Activated CD4-positive, alpha-beta T cell treated with anti-CD3 and anti-CD28 coated beads, Interleukin-2, Interleukin-4, amounts not matched to agents 100 ng/mL and 50 ng/mL, durations not matched to agents 16 hours and 8 hours (primary cell): ENCODE measurements at regions not wholly inside any gene's neighbourhood (a gene's known extent, or its start where the extent isn't known, plus 50 kb on each side); places are given as distances from the start of the nearest gene placed in this dataset.
A peak's percentile ranks its signal among the peaks of the same experiment; 100 is the strongest.

Experiments
- DNase-seq: peaks from one replicate; pipeline ENCODE4 v3.0.0-alpha.2; 2020; ENCODE audit warnings: low spot score

DNA sequence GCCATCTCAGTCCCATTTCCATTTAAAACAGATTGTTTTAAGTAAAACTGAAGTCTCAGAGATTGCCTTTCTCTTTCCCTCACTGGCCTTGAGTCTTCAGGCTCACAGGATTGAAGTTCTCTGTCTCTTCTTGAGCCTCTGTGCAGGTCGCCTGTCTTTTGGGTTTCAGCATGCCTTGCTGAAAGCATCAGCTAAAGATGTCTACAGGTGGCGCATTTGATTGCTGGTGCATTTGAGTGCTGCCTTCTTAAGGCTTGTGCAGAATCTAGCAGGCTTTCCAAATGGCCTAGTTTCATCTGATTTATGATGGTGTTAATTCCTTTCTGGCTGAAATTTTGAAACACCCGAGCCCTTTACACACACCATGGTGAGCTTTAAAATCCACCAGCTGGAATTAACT lies 1062.2 kb upstream of the FBXO33 start:
- no peak for DNase-seq

DNA sequence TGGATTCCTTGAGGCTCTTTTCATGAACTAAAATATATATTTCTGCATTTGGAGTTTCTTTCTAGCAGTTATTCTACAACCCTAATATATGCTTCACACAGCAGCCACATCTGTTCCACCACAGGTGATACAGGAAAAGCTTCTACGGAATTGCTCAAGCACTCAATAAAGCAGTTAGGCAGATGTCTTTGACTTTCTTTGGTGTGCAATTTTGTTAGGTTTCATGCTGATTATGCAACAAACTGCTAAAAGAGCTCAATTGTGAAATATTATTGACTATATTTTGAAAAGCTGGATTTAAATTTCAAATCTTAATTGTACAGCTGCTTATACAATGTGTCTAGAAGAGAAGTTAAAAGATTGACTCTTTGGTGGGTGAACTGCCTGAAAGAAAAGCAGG lies 1055.6 kb upstream of the FBXO33 start:
- no peak for DNase-seq

DNA sequence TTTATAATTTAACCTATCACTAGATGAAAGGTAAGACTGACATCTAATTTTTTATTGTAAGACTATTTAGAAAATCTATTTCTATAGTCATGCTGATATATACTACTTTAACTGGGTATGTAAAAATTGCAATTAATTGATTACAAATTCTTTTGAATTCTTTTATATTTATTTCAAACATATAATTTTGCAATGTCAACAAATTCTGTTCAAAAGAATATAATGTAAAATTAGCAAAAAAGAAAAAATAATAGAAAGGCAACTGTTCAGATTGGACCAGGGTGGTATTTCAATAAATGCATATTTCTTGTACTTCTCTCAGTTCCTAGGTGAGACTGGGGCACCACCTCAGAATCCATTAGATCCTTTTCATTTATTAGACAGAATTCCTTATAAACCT lies 1053.5 kb upstream of the FBXO33 start:
- DNase-seq, result no peak

DNA sequence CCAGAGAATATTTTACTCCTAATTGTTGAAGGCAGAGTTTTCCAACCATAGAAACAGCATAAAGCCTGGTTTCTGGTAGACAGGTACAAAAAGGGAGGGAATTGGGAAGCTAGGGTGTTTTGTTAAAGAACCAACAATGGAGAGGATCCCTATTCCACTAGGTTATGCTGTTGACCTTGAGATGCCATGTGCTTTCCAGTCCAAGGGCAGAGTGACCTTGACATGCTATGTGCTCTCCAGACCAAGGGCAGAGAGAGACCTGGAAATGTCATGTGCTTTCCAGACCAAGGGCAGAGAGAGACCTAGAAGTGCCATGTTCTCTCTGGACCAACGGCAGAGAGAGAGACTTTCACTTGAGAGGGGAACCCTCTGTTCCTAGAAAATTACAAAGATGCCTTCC lies 1043.8 kb upstream of the FBXO33 start:
- no peak for DNase-seq

DNA sequence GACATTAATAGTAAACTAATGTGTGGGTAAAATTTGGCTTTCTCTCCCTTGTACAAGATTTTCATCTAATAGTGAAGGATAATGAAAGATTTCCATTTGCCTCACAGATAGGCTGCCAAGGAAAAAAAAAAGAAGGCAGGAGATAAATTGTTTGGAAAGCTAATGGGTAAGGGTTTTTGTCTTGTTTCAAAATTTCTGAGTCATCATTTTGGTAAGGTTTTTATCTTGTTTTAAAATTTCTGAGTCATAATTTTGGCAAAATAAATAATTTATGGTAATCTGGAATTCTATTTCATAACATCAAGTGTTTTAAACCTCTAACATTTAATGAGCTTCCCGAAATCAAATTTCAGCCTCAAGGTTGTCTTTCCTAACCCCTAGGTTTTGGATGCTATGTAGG lies 1035.7 kb upstream of the FBXO33 start:
- DNase-seq, result no peak

DNA sequence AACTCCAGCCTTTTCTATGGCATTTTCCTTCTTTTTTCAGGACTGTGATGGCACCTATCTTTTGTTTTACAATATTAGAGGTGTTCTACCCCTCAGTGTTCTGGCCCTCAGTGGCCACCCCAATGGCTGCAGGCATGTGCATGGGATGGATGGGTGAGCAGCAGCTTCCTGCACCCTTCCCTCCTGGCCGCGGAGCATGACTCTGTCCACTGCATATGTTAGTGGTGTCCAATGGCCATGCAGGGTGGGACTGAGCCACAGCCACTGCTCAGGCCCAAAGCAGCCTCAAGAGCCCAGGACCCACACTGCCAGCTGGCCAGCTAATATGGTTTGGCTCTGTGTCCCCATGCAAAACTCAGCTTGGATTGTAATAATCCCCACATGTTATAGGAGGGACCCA lies 1032.3 kb upstream of the FBXO33 start:
- no peak for DNase-seq

DNA sequence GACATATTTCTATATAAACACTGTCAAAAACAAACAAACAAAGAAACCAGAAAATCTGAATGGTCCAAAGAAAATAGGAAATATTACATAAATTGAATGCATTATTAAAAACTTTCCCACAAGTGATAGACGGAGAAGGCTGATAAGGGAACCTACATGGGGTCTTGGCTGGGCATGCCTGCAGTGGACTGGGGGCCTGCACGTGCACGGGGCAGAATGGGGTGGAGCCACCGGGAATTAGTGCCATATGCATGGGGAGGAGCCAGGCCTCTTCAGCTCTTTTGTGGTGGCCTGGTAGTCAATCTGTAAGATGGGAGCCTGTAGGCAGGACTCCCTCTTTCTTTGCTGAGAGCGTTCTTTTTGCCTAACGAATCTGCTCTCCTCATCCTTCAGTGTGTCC lies 1031.7 kb upstream of the FBXO33 start:
- no peak for DNase-seq

DNA sequence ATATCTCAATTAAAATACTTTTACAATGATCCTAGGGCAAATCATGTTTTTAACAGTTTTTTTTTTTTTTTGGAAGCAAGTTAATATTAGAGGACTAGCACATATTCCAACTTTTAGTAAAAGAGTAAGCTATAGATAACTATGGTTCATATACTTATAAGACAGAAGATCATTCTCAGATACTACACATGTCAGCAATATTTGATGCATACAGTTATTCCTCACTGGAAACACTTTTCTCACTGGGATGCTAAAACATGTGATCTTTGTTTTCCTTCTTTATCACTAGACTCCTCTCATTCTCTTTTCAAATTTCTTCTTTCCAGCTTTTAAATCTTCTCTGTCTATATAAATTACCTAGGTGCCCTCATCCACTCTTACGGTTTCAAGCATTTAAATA lies 1020.4 kb upstream of the FBXO33 start:
- DNase-seq, result no peak

DNA sequence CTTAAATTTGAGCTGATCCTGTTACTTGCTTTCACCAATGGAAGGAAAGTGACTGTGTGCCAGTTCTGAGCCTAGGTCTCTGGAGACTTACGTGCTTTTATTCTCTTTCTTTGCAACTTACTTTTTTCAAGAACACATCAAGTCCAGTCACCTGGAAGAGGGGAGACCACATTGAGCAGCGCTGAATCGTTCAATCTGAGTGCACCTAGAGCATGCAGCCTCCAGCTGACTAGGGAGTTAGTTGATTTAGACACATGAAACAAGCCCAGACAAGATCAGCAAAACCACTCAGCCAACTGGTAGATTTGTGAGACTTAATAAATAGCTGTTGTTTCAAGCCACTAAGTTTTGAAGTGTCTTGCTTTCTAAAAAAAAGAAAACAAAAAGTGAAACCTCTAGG lies 1014.8 kb upstream of the FBXO33 start:
- DNase-seq, result no peak

DNA sequence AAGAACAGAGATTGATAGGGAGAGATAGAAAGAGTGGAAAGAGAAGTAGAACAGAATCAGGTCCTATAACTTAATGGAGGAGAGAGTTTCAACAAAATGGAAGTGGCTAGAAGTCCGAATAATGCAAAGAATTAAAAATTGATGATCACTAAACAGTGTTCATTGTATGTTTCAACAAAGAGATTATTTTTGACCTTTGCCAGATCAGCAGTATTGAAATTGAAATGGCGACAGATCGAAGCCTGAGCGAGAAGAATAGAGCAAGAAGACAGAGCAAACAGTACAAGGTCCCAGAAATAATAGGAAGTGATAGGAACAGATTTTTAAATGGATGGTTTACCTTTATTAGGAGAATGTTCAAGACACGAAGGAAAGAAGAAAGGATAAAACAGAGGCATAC lies 1012.8 kb upstream of the FBXO33 start:
- no peak for DNase-seq

DNA sequence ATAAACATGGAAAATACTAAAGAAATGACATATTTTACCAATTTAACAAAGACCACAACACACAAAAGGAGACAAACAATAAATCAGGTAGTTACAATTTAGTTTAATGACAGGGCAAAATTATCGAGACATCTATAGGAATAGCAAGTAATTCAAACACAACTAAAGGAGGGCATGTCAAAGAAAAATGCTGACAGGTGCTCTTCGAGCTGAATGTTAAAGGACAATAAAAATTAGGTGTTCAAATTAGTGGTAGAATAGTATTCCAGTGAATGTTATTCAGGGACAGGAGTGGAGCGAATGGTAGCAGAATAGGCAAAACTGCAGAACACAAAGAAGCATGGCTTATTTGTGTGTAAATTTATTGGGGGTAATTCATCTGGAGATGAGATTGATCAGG lies 1004.3 kb upstream of the FBXO33 start:
- no peak for DNase-seq

DNA sequence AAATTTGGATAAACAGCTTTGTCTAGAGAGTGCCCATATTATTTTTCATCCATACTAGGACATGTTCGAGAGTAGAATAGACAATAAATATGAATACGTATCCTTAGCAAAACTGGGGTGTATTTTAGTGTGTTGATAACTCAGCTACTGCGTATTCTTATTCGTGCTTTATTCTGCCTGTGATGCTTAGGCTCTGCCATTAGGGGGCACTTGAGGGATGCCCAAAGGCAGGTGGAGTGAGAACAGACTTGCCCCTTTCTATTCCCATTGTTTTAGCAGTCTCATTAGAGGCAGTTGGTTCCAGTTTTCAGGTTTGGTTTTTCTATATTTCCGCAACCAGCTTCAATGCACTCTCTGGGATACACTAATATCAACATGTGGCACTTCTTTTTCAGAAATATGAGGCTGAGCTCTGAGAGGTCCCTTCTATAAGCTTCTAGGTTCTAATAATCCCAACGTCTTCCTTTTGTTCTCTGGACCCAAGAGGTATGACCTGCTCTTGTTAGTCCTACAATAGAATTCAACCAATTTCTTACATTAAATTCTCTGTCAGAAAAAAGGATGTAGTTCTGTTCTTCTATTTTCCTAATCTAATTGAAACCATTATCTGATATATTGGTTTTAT lies 985.7 kb upstream of the FBXO33 start:
- DNase-seq, result peak; percentile 37

DNA sequence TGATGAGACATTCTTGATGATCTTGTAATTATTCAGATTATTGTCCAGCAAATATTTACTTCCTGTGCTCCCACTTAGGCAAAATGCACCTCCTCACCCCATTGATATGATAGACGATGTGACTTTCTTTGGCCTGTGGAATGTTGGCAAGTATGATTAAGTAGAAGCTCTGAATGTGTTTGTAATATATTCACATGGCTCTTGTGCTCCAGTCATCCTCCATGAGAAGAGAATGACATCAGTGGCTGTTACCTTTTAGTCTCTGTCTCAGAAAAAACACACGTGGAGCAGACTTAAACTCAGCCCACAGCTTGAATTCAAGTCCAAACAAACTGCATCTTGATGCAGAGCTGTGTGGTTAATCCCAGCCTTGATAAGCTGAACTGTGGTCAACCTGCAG lies 984.3 kb upstream of the FBXO33 start:
- no peak for DNase-seq

DNA sequence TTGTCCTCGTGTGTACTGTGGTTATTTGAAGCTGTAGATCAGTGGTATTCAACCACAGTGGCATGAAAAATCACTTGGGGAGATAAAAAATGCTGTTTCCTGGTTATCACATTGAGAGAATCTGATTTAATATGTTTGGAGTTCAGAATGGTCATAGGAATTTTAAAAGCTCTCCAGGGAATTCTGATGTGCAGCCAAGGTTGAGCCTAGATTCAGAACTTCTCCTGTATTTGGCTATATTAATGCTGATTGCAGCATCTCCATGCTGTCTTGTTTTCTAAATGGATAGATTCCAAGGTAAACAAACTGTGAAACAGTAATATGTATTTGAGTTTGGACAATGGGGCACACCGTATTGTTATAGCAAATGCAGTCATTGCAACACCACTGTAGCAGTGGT lies 982.2 kb upstream of the FBXO33 start:
- no peak for DNase-seq

DNA sequence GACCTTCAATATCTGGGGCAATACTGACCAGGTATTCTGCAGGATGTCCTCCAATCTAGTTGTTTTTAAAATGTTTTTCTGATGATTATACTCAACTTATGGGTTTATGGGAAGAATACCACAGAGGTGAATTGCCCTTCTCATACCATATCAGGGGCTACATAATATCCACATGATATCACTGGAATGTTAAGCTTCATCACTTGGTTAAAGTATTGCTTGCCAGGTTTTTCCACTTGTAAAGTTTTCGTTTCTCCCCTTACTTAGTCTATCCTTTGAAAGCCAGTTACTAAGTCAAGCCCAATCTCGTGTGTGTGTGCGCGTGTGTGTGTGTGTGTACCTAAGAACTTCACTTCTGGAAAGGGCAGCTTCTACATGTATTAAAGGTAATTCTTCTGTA lies 980.9 kb upstream of the FBXO33 start:
- DNase-seq, result no peak

DNA sequence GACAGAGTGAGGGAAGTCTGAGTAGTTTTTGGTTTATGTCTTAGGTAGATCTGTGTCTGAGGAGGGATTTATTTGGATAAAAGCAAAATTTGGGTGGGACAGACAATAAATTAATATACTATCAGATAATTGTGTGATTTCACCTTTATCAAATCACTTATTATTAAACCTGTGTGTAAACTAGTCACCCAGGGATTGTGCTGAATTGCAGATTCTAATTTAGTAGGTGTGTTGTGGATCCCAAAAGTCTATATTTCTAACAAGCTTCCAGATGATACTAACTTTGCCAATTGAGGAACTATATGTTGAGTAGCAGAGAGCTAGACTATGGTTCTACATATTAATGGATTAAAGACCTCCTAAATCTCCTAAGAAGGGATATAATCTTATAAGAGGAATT lies 978.5 kb upstream of the FBXO33 start:
- no peak for DNase-seq

DNA sequence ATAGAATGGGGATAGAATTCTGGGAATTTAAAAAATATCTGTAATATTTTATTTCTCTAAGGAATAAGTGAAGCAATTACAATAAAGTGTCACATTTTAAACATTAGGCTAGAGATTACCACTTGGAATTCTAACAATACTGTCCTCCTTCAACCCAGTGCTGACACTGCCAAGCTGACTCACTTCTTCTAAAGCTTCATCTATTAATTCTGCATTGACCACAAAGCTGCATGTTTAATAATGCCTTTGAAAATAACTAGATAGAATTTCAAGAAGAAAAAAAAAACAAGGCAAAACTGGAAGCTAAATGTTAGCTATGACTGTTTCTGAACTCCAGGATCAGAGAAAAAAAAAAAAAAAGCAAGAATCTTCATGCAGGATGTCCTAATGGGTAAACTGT lies 970.7 kb upstream of the FBXO33 start:
- DNase-seq, result no peak

DNA sequence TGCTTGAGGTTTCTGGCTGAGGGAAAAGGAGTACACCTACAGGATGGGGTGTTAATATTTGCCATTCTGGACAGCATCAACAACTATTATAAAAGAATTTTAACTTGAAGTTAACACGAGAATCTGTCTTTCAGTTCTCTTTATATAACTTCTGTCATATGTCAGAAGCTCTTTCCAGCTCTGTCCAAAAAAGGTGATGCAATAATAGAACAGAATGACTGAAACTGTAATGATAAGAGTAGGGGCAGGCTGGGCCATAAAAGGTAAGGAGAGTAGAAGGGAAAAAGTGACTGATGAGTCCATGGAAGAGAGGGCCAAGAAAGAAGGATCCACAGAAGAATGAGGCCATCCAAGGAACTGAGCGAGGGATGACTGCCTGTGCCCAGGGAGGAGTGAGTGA lies 966.7 kb upstream of the FBXO33 start:
- no peak for DNase-seq

DNA sequence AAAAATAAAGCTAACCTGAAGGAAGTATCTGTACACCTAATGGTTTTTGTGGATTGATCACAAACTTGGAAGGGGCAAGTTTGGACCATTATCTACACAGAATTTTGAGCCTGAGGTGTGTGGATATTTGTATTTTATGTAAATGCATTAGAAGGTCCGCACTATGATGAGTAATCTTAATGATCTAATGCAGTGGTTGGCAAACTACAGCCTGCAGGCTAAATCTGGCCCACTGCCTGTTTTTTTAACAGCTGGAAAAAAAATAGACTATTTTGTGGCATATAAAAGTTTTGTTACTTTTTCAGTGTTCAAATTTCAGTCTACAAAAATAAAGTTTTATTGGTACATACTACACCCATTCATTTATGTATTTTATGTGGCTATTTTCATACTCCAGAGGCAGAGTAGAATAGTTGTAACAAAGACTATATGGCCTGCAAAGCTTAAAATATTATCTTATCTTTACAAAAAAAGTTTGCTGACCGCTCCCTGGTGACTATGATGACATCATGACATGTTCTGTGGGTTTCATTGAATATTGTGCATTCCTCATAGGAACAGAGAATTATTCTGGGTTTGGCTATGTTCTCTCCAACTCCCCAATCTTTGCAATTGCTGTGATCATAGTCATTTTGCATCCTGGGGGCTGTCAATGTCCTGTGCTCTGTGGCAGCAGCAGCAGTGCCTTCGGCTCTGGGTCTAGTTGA lies 962.6 kb upstream of the FBXO33 start:
- no peak for DNase-seq

DNA sequence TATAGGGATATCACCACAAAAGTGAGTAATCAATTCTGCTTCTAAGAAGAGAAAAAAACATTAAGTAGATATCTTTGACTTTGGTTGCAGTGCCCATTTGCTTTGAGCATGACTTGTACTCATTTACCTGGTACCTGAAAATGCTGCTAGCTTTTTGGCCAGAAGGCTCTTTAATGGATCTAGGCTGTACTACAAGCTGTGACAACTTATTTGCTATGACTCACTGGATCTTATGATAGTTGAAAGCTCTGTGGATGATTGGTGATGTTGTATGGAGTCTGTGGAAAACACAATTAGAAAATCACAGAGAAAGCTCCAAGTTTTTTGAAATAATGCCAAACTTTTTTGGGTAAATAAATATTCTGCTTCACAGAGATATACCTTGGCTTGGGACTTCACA lies 960.9 kb upstream of the FBXO33 start:
- no peak for DNase-seq

DNA sequence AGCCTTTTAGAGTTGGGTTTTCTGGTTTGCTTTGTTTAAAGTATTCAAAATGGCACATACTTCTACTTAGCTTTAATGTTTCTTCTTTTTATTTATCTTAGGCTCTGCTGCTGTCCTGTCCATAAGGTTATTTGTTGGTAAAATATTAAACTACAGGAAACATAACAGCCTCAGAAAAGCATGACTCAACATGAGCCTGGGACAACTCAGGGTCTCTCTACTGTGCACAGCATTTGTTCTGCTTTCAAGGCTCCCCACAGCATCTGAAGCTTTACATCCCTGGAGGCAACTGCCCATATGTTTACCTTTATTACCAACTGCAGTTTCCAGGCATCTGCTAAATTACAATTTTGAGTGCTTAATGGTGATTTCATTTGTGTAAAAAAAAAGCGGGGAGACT lies 954.2 kb upstream of the FBXO33 start:
- DNase-seq, result no peak

DNA sequence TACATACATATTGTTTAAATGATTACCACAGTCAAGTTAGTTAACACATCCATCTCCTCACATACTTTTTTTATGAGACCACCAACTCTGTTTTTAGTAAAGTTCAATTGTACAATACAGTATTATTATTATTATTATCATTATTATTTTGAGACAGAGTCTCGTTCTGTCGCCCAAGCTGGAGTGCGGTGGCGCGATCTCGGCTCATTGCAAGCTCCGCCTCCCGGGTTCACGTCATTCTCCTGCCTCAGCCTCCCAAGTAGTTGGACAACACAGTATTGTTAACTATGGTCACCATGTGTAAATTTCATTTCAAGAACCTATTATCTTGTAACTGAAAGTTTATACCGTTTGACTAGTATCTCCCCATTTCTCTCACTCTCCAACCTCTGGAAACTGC lies 942.0 kb upstream of the FBXO33 start:
- no peak for DNase-seq

DNA sequence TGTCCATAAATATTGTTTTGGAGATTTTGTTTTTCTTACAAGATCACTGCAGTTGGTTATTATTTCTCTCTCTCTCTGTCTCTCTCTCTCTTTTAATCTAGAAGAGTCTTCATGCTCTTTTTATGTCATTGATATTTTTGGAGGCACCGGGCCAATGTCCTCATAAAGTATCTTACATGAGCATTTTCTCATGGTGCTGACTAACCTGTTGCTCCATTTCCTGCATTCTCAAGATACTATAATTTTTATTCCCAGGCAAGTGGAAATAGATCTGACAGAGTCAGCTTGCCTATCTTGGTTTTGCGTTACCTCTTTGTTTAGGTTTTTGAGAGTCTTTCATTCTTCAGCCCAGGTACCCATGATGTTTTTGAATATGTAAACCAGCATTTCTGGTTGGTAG lies 938.8 kb upstream of the FBXO33 start:
- no peak for DNase-seq

DNA sequence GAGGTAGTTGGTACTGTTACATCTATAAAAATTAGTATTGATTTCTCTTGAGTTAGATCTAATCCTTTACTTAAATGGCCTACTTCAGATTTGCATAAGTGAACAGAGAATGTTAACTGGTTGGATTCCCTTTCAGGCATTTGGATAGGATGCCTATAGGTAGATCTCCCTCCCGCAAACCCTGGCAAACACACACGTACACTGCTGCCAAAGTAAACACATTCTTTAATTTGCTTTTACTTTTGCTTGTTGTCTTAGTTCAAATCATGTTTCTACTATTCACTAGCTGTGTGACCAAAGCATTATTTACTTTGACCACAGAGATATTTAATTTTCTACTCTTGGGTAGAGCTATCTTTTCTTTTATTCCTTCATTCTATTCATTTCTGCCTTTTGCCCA lies 936.1 kb upstream of the FBXO33 start:
- no peak for DNase-seq
